Activated CD4-positive, alpha-beta T cell treated with anti-CD3 and anti-CD28 coated beads, Interleukin-2, amount 10 ng/mL, durations not matched to agents 7 days and 5 days (primary cell): ENCODE measurements at regions not wholly inside any gene's neighbourhood (a gene's known extent, or its start where the extent isn't known, plus 50 kb on each side); places are given as distances from the start of the nearest gene placed in this dataset.

ENCODE experiments used
- CTCF ChIA-PET: fragments of 350-600 bp; sonication (Branson Sonifier 250); formaldehyde crosslinking; loops from one replicate; lab custom pipeline; 2021; ENCODE audit warnings: antibody characterized with exemption; lab: Charles Lee
- POLR2A ChIA-PET: fragments of 350-600 bp; sonication (Branson Sonifier 250); formaldehyde crosslinking; loops from one replicate; lab custom pipeline; 2021; ENCODE audit warnings: antibody characterized with exemption; lab: Charles Lee
- DNase-seq: peaks from one replicate; pipeline ENCODE4 v3.0.0-alpha.2; 2020
- H3K27ac Mint-ChIP-seq: one replicate; pipeline ENCODE4 v1.8.0; 2021; ENCODE audit warnings: mild to moderate bottlenecking, moderate library complexity, mixed read lengths
- H3K27me3 Mint-ChIP-seq: one replicate; pipeline ENCODE4 v1.8.0; 2021; ENCODE audit warnings: mixed read lengths
- H3K36me3 Mint-ChIP-seq: one replicate; pipeline ENCODE4 v1.8.0; 2021; ENCODE audit warnings: low read depth, mixed read lengths
- H3K4me1 Mint-ChIP-seq: one replicate; pipeline ENCODE4 v1.8.0; 2021; ENCODE audit warnings: mixed read lengths
- H3K4me3 Mint-ChIP-seq: one replicate; pipeline ENCODE4 v1.8.0; 2021; ENCODE audit warnings: mild to moderate bottlenecking, moderate library complexity, mixed read lengths
- H3K9me3 Mint-ChIP-seq: one replicate; pipeline ENCODE4 v1.8.0; 2021; ENCODE audit warnings: mixed read lengths

GRCh38 chr11:25844811-25845210, 487.1 kb upstream of the ANO3 start:
- H3K27me3 Mint-ChIP-seq: no peaks in the 10 kb centered on the region
- peaks cover 10% of the 10 kb centered on the region for H3K9me3 Mint-ChIP-seq
- no peak overlapping the region for H3K4me3 Mint-ChIP-seq
- no peak for DNase-seq
- no peaks in the 10 kb centered on the region for H3K4me1 Mint-ChIP-seq
- ChIA-PET CTCF (no interaction called here), POLR2A (no interaction called here)
- no peak overlapping the region for H3K27ac Mint-ChIP-seq
- H3K36me3 Mint-ChIP-seq: no peaks in the 10 kb centered on the region

DNA sequence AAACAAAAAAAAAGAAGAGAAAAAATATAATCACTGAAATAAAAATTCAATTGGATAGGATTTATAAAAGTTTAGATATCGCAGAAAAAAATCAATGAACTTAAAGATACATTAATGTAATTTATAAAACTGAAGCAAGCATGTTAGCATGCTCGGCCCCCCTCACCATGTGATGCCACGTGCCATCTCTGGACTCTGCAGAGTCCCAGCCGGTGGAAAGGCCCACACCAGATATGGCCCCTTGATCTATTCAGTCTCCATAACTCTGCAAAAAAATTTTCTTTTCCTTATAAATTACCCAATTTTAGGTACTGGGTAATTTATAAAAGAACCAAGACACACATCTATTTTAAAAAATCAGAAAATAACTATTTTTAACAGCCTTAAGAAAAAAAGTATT, 476.0 kb upstream of the ANO3 start:
- no peaks in the 10 kb centered on the region for H3K36me3 Mint-ChIP-seq
- H3K4me3 Mint-ChIP-seq: no peak overlapping the region
- no peaks in the 10 kb centered on the region for H3K27me3 Mint-ChIP-seq
- H3K27ac Mint-ChIP-seq: no peak overlapping the region
- POLR2A ChIA-PET: no interaction called here
- CTCF ChIA-PET: no interaction called here
- DNase-seq: no peak
- H3K9me3 Mint-ChIP-seq: no peaks in the 10 kb centered on the region
- no peaks in the 10 kb centered on the region for H3K4me1 Mint-ChIP-seq

GRCh38 chr11:25859776-25860175, 472.2 kb upstream of the ANO3 start:
- CTCF ChIA-PET: interaction anchor here (1.4 kb wide), 1 partner anchor 14 kb away, joined by 3 read pairs; no protein-coding TSS in a partner anchor
- no peaks in the 10 kb centered on the region for H3K36me3 Mint-ChIP-seq

GRCh38 chr11:25860677-25861450, 471.1 kb upstream of the ANO3 start:
- no peak for DNase-seq
- H3K27ac Mint-ChIP-seq: no peak overlapping the region
- ChIA-PET POLR2A (no interaction called here), CTCF (interaction anchor here (1.4 kb wide), 1 partner anchor 13 kb away, joined by 3 read pairs; no protein-coding TSS in a partner anchor)
- H3K36me3 Mint-ChIP-seq: no peaks in the 10 kb centered on the region
- H3K27me3 Mint-ChIP-seq: no peaks in the 10 kb centered on the region
- H3K4me3 Mint-ChIP-seq: no peak overlapping the region
- H3K9me3 Mint-ChIP-seq: no peaks in the 10 kb centered on the region
- no peaks in the 10 kb centered on the region for H3K4me1 Mint-ChIP-seq

More at GRCh38 chr11:25859776-25860175, 472.2 kb upstream of the ANO3 start:
- no peak for DNase-seq
- POLR2A ChIA-PET: no interaction called here
- Mint-ChIP-seq H3K4me1 (no peaks in the 10 kb centered on the region), H3K27me3 (no peaks in the 10 kb centered on the region), H3K27ac (no peak overlapping the region), H3K4me3 (no peak overlapping the region), H3K9me3 (no peaks in the 10 kb centered on the region)

GRCh38 chr11:25862159-25862558, 469.8 kb upstream of the ANO3 start:
- Mint-ChIP-seq H3K4me3 (no peak overlapping the region), H3K36me3 (no peaks in the 10 kb centered on the region), H3K27me3 (no peaks in the 10 kb centered on the region), H3K27ac (no peak overlapping the region), H3K9me3 (no peaks in the 10 kb centered on the region), H3K4me1 (no peaks in the 10 kb centered on the region)
- ChIA-PET CTCF (no interaction called here), POLR2A (no interaction called here)
- DNase-seq: no peak

DNA sequence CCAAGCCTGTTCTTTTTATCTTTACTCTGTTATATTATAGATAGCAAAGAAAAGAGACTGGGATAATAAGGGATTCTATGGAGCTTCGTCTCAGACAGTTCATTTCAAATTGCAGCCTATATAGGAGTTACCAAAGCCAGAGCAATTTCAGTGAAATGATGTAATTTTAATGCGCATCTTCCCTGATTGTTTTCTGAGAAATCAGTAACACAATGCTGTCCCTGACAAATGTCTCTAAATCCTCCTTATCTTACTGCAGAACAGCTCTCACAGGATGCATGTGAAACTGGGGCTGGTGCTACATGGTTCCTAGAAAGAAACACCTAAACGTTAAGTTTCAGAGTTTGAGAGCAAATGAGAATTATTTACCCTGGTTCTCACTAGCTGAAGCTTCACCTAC, 467.9 kb upstream of the ANO3 start:
- Mint-ChIP-seq H3K4me1 (no peaks in the 10 kb centered on the region), H3K9me3 (no peaks in the 10 kb centered on the region), H3K27me3 (no peaks in the 10 kb centered on the region), H3K27ac (no peak overlapping the region), H3K36me3 (no peaks in the 10 kb centered on the region), H3K4me3 (no peak overlapping the region)
- ChIA-PET CTCF (no interaction called here), POLR2A (no interaction called here)
- DNase-seq: no peak

GRCh38 chr11:25876456-25876965, 455.4 kb upstream of the ANO3 start:
- POLR2A ChIA-PET: no interaction called here
- no peak for DNase-seq
- H3K4me1 Mint-ChIP-seq: no peaks in the 10 kb centered on the region
- CTCF ChIA-PET: no interaction called here
- H3K4me3 Mint-ChIP-seq: no peak overlapping the region
- no peaks in the 10 kb centered on the region for H3K36me3 Mint-ChIP-seq
- H3K9me3 Mint-ChIP-seq: peaks cover 6% of the 10 kb centered on the region
- no peaks in the 10 kb centered on the region for H3K27me3 Mint-ChIP-seq
- no peak overlapping the region for H3K27ac Mint-ChIP-seq

DNA sequence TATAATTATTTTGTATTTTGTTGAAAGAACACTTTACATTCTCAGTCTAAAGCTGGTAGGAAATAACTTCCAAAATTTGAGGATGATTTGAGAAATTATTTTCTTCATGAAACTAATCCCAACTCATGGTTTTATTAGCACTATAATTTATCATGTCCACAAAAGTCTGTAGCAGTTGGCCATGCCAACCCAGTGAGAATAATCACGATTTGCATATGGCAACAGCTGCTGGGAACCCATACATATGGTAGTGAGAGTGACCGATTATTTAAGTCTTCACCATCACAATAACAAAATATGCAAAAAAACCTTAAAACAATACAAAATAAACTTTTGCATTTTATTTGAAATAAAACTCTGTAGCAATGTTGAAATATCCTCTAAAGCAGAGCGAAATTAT, 445.9 kb upstream of the ANO3 start:
- POLR2A ChIA-PET: no interaction called here
- no peak overlapping the region for H3K4me3 Mint-ChIP-seq
- H3K36me3 Mint-ChIP-seq: no peaks in the 10 kb centered on the region
- no peak overlapping the region for H3K27ac Mint-ChIP-seq
- H3K27me3 Mint-ChIP-seq: no peaks in the 10 kb centered on the region
- CTCF ChIA-PET: no interaction called here
- peaks cover 3% of the 10 kb centered on the region for H3K9me3 Mint-ChIP-seq
- DNase-seq: no peak
- H3K4me1 Mint-ChIP-seq: no peaks in the 10 kb centered on the region

DNA sequence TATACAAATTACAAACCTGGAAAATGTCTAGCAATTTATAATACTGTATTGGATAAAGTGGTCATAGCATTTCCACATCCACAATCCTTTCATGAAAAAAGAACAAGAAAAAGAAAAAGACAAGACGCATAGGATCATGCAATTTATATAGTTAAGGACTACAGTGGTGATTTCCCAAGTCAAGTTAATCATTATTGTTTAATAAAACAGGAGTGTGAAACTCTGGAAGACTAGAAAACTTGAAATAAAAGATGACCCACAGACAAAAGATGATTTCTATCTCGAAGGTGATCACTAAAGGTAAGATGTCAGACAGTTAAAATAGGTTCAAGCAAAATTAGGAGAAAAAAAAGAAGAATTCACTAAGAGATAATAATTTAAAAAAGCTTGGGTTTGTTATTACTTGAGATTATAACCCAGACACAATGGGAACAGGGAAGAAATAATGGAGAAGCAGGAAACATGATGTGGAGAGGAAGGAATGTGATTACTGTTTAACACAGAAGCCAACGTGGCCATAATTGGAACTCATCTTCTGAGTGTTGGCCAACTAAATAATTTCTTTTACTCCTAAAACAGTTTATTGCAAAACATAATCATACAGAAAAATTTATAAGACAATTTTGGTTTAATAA, 441.2 kb upstream of the ANO3 start:
- H3K36me3 Mint-ChIP-seq: no peaks in the 10 kb centered on the region
- no peak overlapping the region for H3K4me3 Mint-ChIP-seq
- no peaks in the 10 kb centered on the region for H3K4me1 Mint-ChIP-seq
- no peaks in the 10 kb centered on the region for H3K9me3 Mint-ChIP-seq
- DNase-seq: no peak
- H3K27ac Mint-ChIP-seq: no peak overlapping the region
- ChIA-PET POLR2A (no interaction called here), CTCF (no interaction called here)
- no peaks in the 10 kb centered on the region for H3K27me3 Mint-ChIP-seq

GRCh38 chr11:25891960-25892359, 440.0 kb upstream of the ANO3 start:
- H3K36me3 Mint-ChIP-seq: no peaks in the 10 kb centered on the region
- H3K27ac Mint-ChIP-seq: no peak overlapping the region

GRCh38 chr11:25899617-25900160, 432.2 kb upstream of the ANO3 start:
- peaks cover 3% of the 10 kb centered on the region for H3K9me3 Mint-ChIP-seq
- H3K4me3 Mint-ChIP-seq: no peak overlapping the region
- CTCF ChIA-PET: no interaction called here
- H3K27me3 Mint-ChIP-seq: no peaks in the 10 kb centered on the region
- POLR2A ChIA-PET: no interaction called here
- no peaks in the 10 kb centered on the region for H3K36me3 Mint-ChIP-seq
- DNase-seq: no peak
- no peaks in the 10 kb centered on the region for H3K4me1 Mint-ChIP-seq
- no peak overlapping the region for H3K27ac Mint-ChIP-seq

More at GRCh38 chr11:25891960-25892359, 440.0 kb upstream of the ANO3 start:
- CTCF ChIA-PET: no interaction called here
- H3K4me1 Mint-ChIP-seq: no peaks in the 10 kb centered on the region
- H3K4me3 Mint-ChIP-seq: no peak overlapping the region
- POLR2A ChIA-PET: no interaction called here
- H3K27me3 Mint-ChIP-seq: no peaks in the 10 kb centered on the region
- no peaks in the 10 kb centered on the region for H3K9me3 Mint-ChIP-seq
- DNase-seq: no peak

- ChIA-PET POLR2A (no interaction called here), CTCF (no interaction called here)
- Mint-ChIP-seq H3K27me3 (no peaks in the 10 kb centered on the region), H3K4me1 (no peaks in the 10 kb centered on the region), H3K36me3 (no peaks in the 10 kb centered on the region), H3K27ac (no peak overlapping the region), H3K4me3 (no peak overlapping the region), H3K9me3 (peaks cover 3% of the 10 kb centered on the region)
- no peak for DNase-seq
Measured at GRCh38 chr11:25900814-25901213, 431.1 kb upstream of the ANO3 start.

DNA sequence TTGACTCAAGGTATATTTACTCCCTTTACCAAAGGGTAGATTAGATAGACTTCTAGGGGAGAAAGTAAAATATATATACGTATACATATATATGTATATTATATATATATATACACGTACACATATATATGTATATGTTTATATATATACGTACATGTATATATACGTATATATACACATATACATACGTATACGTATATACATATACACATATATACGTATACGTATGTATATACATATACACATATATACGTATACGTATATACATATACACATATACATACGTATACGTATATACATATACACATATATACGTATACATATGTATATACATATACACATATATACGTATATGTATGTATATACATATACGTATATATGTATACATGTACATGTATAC, 430.5 kb upstream of the ANO3 start:
- Mint-ChIP-seq H3K9me3 (peaks cover 3% of the 10 kb centered on the region), H3K36me3 (no peaks in the 10 kb centered on the region)
- POLR2A ChIA-PET: no interaction called here

More for the DNA sequence above, 430.5 kb upstream of the ANO3 start:
- Mint-ChIP-seq H3K4me1 (no peaks in the 10 kb centered on the region), H3K27ac (no peak overlapping the region), H3K27me3 (no peaks in the 10 kb centered on the region), H3K4me3 (no peak overlapping the region)
- DNase-seq: no peak
- CTCF ChIA-PET: no interaction called here
